Uterus (tissue), 3 donors: ENCODE measurements at regions not wholly inside any gene's neighbourhood (a gene's known extent, or its start where the extent isn't known, plus 50 kb on each side); places are given as distances from the start of the nearest gene placed in this dataset.

ENCODE experiments used
- DNase-seq, 2 donors: peaks; one replicate each; pipeline ENCODE4 v3.0.0-alpha.2; 2019 to 2020
- H3K27ac ChIP-seq, 2 donors: fragments of 200-600 bp; sonication (generic); 1 replicate in 1 of 2; 2 replicates in 1 of 2; pipeline ENCODE4 v1.5.1; 2016 to 2018
- H3K27me3 ChIP-seq, 2 donors: fragments of 200-600 bp; sonication (generic); one replicate each; pipeline ENCODE4 v1.5.1; 2018 to 2019; ENCODE audit warnings: control low read depth in 1 of 2
- H3K36me3 ChIP-seq, 2 donors: fragments of 200-600 bp; sonication (generic); one replicate each; pipeline ENCODE4 v1.5.1; 2019; ENCODE audit warnings: control low read depth in 1 of 2
- H3K4me1 ChIP-seq, 2 donors: fragments of 200-600 bp; sonication (generic); one replicate each; pipeline ENCODE4 v1.5.1; 2018 to 2019; ENCODE audit warnings: control low read depth in 1 of 2
- H3K4me3 ChIP-seq, 2 donors: fragments of 200-600 bp; sonication (generic); 1 replicate in 1 of 2; 2 replicates in 1 of 2; pipeline ENCODE4 v1.5.1; 2018 to 2019; ENCODE audit warnings: mild to moderate bottlenecking in 1 of 2
- H3K9me3 ChIP-seq, 2 donors: fragments of 200-600 bp; sonication (generic); one replicate each; pipeline ENCODE4 v1.5.1; 2019; ENCODE audit warnings: control low read depth in 1 of 2
- POLR2A ChIP-seq, 2 donors: fragments of 450-650 bp; IDR thresholded peaks; one replicate each; pipeline ENCODE4 v1.6.1; 2016; ENCODE audit warnings: antibody characterized with exemption in 2 of 2, mild to moderate bottlenecking in 1 of 2, moderate library complexity in 1 of 2
- intact Hi-C: fragments of 100-400 bp; cut with DNase I; formaldehyde crosslinking; loops from one replicate; pipeline ENCODE4 v1.15.1; 2023; ENCODE audit warnings: low total_unique reads
- TF ChIP-seq, protein P1 (sequence below), 4 experiments: fragments of 200-600 bp in 2 of 4; fragments of 450-650 bp in 2 of 4; sonication (generic) in 2 of 4; IDR thresholded peaks; one replicate each; pipeline ENCODE4 v1.5.1; 2016 to 2019; ENCODE audit warnings: antibody characterized with exemption in 4 of 4, mild to moderate bottlenecking in 2 of 4, moderate library complexity in 1 of 4
- donor health status: DM: yes; HTN: yes; CAD: no.

DNA sequence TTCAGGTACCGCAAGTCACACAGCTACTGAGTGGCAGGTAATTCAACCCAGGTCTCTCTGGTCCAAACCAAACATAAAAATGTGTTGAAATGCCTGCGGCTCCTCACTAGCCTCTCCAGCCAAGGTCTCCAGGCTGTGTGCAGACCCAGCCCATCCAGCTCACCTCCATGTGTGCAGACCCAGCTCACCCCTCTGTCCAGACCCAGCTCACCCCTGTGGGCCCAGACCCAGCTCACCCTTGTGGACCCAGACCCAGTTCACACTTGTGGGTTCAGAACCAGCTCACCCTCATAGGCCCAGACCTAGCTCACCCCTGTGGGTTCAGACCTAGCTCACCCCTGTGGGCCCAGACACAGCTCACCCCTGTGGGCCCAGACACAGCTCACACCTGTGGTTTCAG is 188.0 kb upstream of the ADCY2 start:
- H3K9me3 ChIP-seq: no peaks in the 10 kb centered on the region
- no peak overlapping the region for H3K4me3 ChIP-seq
- no peaks in the 10 kb centered on the region for H3K4me1 ChIP-seq
- no peaks in the 10 kb centered on the region for H3K36me3 ChIP-seq
- H3K27ac ChIP-seq: no peak overlapping the region
- DNase-seq: no peak
- no peaks in the 10 kb centered on the region for H3K27me3 ChIP-seq
- intact Hi-C loops: no loop called here
- TF ChIP-seq, protein P1, sequence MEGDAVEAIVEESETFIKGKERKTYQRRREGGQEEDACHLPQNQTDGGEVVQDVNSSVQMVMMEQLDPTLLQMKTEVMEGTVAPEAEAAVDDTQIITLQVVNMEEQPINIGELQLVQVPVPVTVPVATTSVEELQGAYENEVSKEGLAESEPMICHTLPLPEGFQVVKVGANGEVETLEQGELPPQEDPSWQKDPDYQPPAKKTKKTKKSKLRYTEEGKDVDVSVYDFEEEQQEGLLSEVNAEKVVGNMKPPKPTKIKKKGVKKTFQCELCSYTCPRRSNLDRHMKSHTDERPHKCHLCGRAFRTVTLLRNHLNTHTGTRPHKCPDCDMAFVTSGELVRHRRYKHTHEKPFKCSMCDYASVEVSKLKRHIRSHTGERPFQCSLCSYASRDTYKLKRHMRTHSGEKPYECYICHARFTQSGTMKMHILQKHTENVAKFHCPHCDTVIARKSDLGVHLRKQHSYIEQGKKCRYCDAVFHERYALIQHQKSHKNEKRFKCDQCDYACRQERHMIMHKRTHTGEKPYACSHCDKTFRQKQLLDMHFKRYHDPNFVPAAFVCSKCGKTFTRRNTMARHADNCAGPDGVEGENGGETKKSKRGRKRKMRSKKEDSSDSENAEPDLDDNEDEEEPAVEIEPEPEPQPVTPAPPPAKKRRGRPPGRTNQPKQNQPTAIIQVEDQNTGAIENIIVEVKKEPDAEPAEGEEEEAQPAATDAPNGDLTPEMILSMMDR (IDR thresholded peaks at IDR 0.05): no peak
- no peak for TF ChIP-seq POLR2A (IDR thresholded peaks at IDR 0.05)

- intact Hi-C loops: no loop called here
- Histone ChIP-seq H3K36me3 (no peaks in the 10 kb centered on the region), H3K27ac (no peak overlapping the region), H3K27me3 (no peaks in the 10 kb centered on the region), H3K9me3 (no peaks in the 10 kb centered on the region), H3K4me1 (no peaks in the 10 kb centered on the region), H3K4me3 (no peak overlapping the region)
- no peak for TF ChIP-seq POLR2A (IDR thresholded peaks at IDR 0.05)
- TF ChIP-seq, protein P1 (IDR thresholded peaks at IDR 0.05): no peak
- no peak for DNase-seq
Observed at GRCh38 chr5:7208938-7209337, 187.0 kb upstream of the ADCY2 start.

DNA sequence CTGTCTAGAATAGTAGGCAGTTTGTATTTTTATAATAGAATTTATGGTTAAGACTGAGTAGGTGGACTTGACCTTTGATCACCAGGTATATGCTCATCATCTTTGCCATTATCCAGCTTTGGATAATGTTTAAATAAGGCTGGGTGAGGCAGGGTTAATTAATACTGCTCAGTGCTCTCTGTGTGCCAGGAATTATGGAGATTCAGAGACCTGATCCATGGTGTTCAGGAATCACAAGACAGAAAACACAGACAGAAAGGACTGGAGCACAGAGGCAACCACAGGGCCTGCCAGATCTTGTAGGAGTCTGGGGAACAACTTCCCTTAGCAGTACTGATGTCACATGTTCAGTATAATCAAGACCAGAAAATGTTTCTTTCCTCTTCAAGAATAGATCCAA is 186.3 kb upstream of the ADCY2 start:
- intact Hi-C loops: no loop called here
- Histone ChIP-seq H3K27me3 (no peaks in the 10 kb centered on the region), H3K4me1 (no peaks in the 10 kb centered on the region), H3K27ac (no peak overlapping the region), H3K9me3 (no peaks in the 10 kb centered on the region), H3K36me3 (no peaks in the 10 kb centered on the region), H3K4me3 (no peak overlapping the region)
- TF ChIP-seq, protein P1 (IDR thresholded peaks at IDR 0.05): no peak
- TF ChIP-seq POLR2A (IDR thresholded peaks at IDR 0.05): no peak
- DNase-seq: no peak

DNA sequence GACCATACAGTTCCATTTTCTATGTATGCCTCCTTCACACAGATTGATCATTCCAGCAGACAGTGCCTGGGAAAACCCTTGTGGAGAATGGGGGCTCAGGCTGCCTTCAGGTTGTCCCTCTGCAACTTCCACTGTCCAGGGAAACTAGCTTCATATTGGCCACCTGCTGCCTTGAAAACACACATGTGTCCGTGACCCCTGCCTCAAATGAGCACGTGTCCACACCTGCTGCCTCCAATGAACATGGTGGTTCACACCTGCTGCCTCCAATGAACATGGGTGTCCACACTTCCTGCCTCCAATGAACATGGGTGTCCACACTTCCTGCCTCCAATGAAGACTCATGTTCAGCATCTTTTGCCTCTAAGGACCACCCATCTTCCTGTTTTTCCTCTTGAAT is 185.4 kb upstream of the ADCY2 start:
- no peaks in the 10 kb centered on the region for H3K9me3 ChIP-seq
- no peak for TF ChIP-seq POLR2A (IDR thresholded peaks at IDR 0.05)
- no peaks in the 10 kb centered on the region for H3K4me1 ChIP-seq
- intact Hi-C loops: no loop called here
- no peak for DNase-seq
- no peaks in the 10 kb centered on the region for H3K27me3 ChIP-seq
- no peaks in the 10 kb centered on the region for H3K36me3 ChIP-seq
- H3K27ac ChIP-seq: no peak overlapping the region
- no peak overlapping the region for H3K4me3 ChIP-seq

DNA sequence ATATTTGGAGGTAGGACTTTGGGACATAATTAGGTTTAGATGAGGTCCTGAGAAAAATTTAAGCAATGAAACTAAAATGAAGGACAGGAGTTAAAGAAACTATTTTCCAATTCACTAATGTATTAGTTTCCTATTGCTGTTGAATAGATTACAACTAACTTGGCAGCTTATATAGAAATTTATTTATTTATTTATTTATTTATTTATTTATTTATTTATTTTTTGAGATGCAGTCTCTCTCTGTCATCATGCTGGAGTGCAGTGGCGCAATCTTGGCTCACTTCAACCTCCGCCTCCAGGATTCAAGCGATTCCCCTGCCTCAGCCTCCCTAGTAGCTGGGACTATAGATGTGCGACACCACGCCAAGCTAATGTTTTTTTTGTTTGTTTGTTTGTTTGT is 182.4 kb upstream of the ADCY2 start:
- Histone ChIP-seq H3K4me3 (no peak overlapping the region), H3K9me3 (no peaks in the 10 kb centered on the region)
- intact Hi-C loops: no loop called here

More for the DNA sequence above, 182.4 kb upstream of the ADCY2 start:
- TF ChIP-seq POLR2A (IDR thresholded peaks at IDR 0.05): no peak
- TF ChIP-seq, protein P1 (IDR thresholded peaks at IDR 0.05): no peak
- DNase-seq: no peak
- H3K27me3 ChIP-seq: no peaks in the 10 kb centered on the region
- H3K27ac ChIP-seq: no peak overlapping the region
- H3K4me1 ChIP-seq: no peaks in the 10 kb centered on the region
- H3K36me3 ChIP-seq: no peaks in the 10 kb centered on the region
